Lower leg skin (tissue), 4 donors: ENCODE measurements at regions not wholly inside any gene's neighbourhood (a gene's known extent, or its start where the extent isn't known, plus 50 kb on each side); places are given as distances from the start of the nearest gene placed in this dataset.

Source experiments
- DNase-seq, 2 donors: peaks; one replicate each; pipeline ENCODE4 v3.0.0-alpha.2; 2019; ENCODE audit warnings: low spot score in 2 of 2
- H3K4me3 ChIP-seq: fragments of 200-600 bp; sonication (generic); 2 replicates; pipeline ENCODE4 v1.5.1; 2017; ENCODE audit warnings: mild to moderate bottlenecking, low read depth; ENCODE audit not compliant: poor library complexity, severe bottlenecking
- CTCF ChIP-seq, 3 donors: fragments of 450-650 bp; IDR thresholded peaks; one replicate each; pipeline ENCODE4 v1.5.1; 2016; ENCODE audit warnings: antibody characterized with exemption in 3 of 3, mild to moderate bottlenecking in 3 of 3, moderate library complexity in 2 of 3
- POLR2A ChIP-seq, 2 donors: fragments of 450-650 bp; IDR thresholded peaks; one replicate each; pipeline ENCODE4 v1.6.1; 2016 to 2017; ENCODE audit warnings: antibody characterized with exemption in 2 of 2, mild to moderate bottlenecking in 1 of 2, moderate library complexity in 1 of 2
- WGBS, 2 donors: methylation state at CpG; one replicate each; pipeline ENCODE4 v1.1.5; 2018; 5-methylcytosine and 5-hydroxymethylcytosine counted together
- intact Hi-C: fragments of 100-400 bp; cut with DNase I; formaldehyde crosslinking; loops from one replicate; pipeline ENCODE4 v1.15.0; 2023; ENCODE audit warnings: low total_unique reads

GRCh38 chr12:132419631-132420246 is 70.2 kb upstream of the FBRSL1 start:
- no peak for DNase-seq
- TF ChIP-seq CTCF (IDR thresholded peaks at IDR 0.05) (no peak), POLR2A (IDR thresholded peaks at IDR 0.05) (no peak)
- intact Hi-C loops, result loop anchor here (10.0 kb wide), 1 partner anchor 195 kb away; the partner anchor contains the start of genes LRCOL1 and P2RX2
- 40 to 45% methylated on average over 18 of the region's 18 CpGs for WGBS, 2 donors
- H3K4me3 ChIP-seq, result no peak overlapping the region

- no peak for DNase-seq
- TF ChIP-seq CTCF (IDR thresholded peaks at IDR 0.05) (no peak), POLR2A (IDR thresholded peaks at IDR 0.05) (no peak)
- intact Hi-C loops, result loop anchor here (10.0 kb wide), 1 partner anchor 196 kb away; the partner anchor contains the start of genes LRCOL1 and P2RX2
- H3K4me3 ChIP-seq, result no peak overlapping the region
- WGBS, 2 donors, result 92 to 98% methylated on average over 3 of the region's 3 CpGs
These were observed 71.5 kb upstream of the FBRSL1 start for GRCh38 chr12:132418393-132418925.

- WGBS, 2 donors, result 73 to 78% methylated on average over 15 of the region's 15 CpGs
- DNase-seq, result no peak
- no peak overlapping the region for H3K4me3 ChIP-seq
- intact Hi-C loops, result loop anchor here (10.0 kb wide), 1 partner anchor 197 kb away; the partner anchor contains the start of genes LRCOL1 and P2RX2
- TF ChIP-seq POLR2A (IDR thresholded peaks at IDR 0.05) (no peak), CTCF (IDR thresholded peaks at IDR 0.05) (no peak)
These were observed 72.2 kb upstream of the FBRSL1 start for GRCh38 chr12:132417741-132418140.

GRCh38 chr12:132416827-132417226 is 73.1 kb upstream of the FBRSL1 start:
- H3K4me3 ChIP-seq, result no peak overlapping the region
- DNase-seq, result no peak
- TF ChIP-seq POLR2A (IDR thresholded peaks at IDR 0.05) (no peak), CTCF (IDR thresholded peaks at IDR 0.05) (no peak)
- intact Hi-C loops, result loop anchor here (10.0 kb wide), 1 partner anchor 198 kb away; the partner anchor contains the start of genes LRCOL1 and P2RX2
- 77 to 81% methylated on average over 9 to 12 of the region's 14 CpGs for WGBS, 2 donors

GRCh38 chr12:132416121-132416673 is 73.8 kb upstream of the FBRSL1 start:
- DNase-seq, result no peak
- WGBS, 2 donors, result 81 to 84% methylated on average over 24 to 25 of the region's 25 CpGs
- TF ChIP-seq CTCF (IDR thresholded peaks at IDR 0.05), result no peak
- no peak for TF ChIP-seq POLR2A (IDR thresholded peaks at IDR 0.05)
- intact Hi-C loops, result loop anchor here (10.0 kb wide), 1 partner anchor 199 kb away; the partner anchor contains the start of genes LRCOL1 and P2RX2
- H3K4me3 ChIP-seq, result no peak overlapping the region
